Upper lobe of left lung (tissue), 4 donors: ENCODE measurements at regions not wholly inside any gene's neighbourhood (a gene's known extent, or its start where the extent isn't known, plus 50 kb on each side); places are given as distances from the start of the nearest gene placed in this dataset.

Experiments used
- EP300 ChIP-seq, 4 donors: sonication (generic); formaldehyde crosslinking; IDR thresholded peaks; one replicate each; pipeline ENCODE4 v1.5.1; 2017; ENCODE audit warnings: antibody characterized with exemption in 4 of 4, control low read depth in 2 of 4
- POLR2A ChIP-seq, 4 donors: fragments of 450-650 bp; IDR thresholded peaks; one replicate each; pipeline ENCODE4 v1.5.1; 2016 to 2017; ENCODE audit warnings: antibody characterized with exemption in 4 of 4, mild to moderate bottlenecking in 2 of 4
- POLR2AphosphoS5 ChIP-seq, 2 donors: sonication (generic); formaldehyde crosslinking; IDR thresholded peaks; one replicate each; pipeline ENCODE4 v1.5.1; 2017; ENCODE audit warnings: antibody characterized with exemption in 2 of 2
- TF ChIP-seq, protein P1 (sequence below), 6 experiments: fragments of 450-650 bp in 4 of 6; fragments of 200-600 bp in 2 of 6; sonication (generic) in 2 of 6; IDR thresholded peaks; one replicate each; pipeline ENCODE4 v1.5.1; 2016 to 2019; ENCODE audit warnings: antibody characterized with exemption in 6 of 6

DNA sequence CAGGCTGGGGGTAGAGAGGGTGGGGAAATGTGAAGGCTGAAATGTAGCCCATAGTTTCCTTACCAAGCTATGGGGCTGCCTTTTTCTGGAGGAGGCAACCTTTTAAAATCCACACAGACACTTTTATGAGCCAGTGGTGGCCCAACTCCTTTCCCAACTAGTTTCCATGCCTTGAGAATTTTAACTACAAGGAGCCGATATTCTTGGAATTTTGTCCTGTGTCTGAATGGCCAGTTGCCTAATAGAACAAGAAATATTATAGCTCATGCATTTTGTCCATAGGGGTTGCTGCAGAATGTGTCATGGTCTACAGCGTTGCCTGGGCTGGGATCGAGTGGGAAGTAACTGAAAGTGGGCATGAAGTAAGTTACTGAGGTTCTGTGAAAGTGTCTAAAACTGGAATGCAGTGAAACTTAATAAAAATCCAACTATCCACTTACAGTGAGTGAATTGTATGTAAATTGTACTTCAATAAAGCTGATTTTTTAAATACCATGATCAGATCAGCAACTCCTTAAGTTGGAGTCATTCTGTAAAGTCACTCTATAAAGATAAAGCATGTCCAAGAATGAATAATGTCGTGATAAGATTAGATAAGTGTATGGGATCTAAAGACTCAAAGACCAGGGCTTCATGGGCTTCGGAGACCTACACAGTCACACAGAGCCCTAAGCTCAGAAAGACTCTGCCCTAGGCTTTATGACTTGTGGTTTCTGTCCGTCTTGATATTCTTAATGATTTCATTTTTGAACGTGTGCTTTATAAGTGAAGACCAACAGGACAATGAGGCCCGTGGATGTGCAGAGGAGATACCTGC lies 122.6 kb upstream of the FNDC3A start:
- TF ChIP-seq, protein P1, sequence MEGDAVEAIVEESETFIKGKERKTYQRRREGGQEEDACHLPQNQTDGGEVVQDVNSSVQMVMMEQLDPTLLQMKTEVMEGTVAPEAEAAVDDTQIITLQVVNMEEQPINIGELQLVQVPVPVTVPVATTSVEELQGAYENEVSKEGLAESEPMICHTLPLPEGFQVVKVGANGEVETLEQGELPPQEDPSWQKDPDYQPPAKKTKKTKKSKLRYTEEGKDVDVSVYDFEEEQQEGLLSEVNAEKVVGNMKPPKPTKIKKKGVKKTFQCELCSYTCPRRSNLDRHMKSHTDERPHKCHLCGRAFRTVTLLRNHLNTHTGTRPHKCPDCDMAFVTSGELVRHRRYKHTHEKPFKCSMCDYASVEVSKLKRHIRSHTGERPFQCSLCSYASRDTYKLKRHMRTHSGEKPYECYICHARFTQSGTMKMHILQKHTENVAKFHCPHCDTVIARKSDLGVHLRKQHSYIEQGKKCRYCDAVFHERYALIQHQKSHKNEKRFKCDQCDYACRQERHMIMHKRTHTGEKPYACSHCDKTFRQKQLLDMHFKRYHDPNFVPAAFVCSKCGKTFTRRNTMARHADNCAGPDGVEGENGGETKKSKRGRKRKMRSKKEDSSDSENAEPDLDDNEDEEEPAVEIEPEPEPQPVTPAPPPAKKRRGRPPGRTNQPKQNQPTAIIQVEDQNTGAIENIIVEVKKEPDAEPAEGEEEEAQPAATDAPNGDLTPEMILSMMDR (IDR thresholded peaks at IDR 0.05), result no peak
- no peak for TF ChIP-seq POLR2AphosphoS5 (IDR thresholded peaks at IDR 0.05)
- TF ChIP-seq POLR2A (IDR thresholded peaks at IDR 0.05), result no peak
- TF ChIP-seq EP300 (IDR thresholded peaks at IDR 0.05), result no peak
